ENCODE measurements at regions not wholly inside any gene's neighbourhood (a gene's known extent, or its start where the extent isn't known, plus 50 kb on each side); places are given as distances from the start of the nearest gene placed in this dataset.

DNA sequence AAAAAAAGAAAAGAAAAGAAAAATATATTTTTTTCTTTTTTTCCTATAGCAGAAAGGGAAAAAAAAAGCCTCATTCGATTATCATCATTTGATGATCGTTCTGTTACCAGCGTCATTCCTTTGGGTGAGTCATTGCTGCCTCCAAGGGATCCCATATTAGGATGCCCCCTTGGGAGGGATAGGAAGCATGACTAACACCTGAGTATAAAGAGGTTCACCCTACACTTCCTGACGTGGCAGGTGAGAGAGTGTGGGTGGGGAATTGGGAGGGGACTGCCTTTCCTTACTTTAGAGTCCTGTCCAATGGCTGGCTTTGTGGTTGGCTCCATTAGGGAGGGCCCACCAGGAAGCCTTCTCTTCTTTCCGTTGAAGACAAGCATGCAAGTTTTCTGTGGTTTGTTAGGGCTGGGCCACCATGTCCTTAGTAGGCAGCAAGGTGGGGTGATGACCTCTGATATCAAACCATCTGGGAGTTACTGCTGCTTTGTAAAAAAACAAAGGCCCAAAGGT is 56.1 kb upstream of the FUT8 start:
- TF ChIP-seq POLR2A (IDR thresholded peaks at IDR 0.05) = no peak
- TF ChIP-seq, protein P1, sequence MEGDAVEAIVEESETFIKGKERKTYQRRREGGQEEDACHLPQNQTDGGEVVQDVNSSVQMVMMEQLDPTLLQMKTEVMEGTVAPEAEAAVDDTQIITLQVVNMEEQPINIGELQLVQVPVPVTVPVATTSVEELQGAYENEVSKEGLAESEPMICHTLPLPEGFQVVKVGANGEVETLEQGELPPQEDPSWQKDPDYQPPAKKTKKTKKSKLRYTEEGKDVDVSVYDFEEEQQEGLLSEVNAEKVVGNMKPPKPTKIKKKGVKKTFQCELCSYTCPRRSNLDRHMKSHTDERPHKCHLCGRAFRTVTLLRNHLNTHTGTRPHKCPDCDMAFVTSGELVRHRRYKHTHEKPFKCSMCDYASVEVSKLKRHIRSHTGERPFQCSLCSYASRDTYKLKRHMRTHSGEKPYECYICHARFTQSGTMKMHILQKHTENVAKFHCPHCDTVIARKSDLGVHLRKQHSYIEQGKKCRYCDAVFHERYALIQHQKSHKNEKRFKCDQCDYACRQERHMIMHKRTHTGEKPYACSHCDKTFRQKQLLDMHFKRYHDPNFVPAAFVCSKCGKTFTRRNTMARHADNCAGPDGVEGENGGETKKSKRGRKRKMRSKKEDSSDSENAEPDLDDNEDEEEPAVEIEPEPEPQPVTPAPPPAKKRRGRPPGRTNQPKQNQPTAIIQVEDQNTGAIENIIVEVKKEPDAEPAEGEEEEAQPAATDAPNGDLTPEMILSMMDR (IDR thresholded peaks at IDR 0.05) = no peak

Measured in body of pancreas (tissue), 4 donors.